Fibroblast of pulmonary artery (primary cell): ENCODE measurements at regions not wholly inside any gene's neighbourhood (a gene's known extent, or its start where the extent isn't known, plus 50 kb on each side); places are given as distances from the start of the nearest gene placed in this dataset.
A peak's percentile ranks its signal among the peaks of the same experiment; 100 is the strongest.

Experiments
- DNase-seq: peaks from one replicate; pipeline ENCODE4 v3.0.0-alpha.2; 2010; ENCODE audit warnings: low read depth
- H3K4me3 ChIP-seq: replicated peaks from 2 replicates; pipeline ENCODE4 v1.5.1; 2011; ENCODE audit warnings: low read depth, mild to moderate bottlenecking, control low read depth, low read length, moderate library complexity
- CTCF ChIP-seq: IDR thresholded peaks from 2 replicates; pipeline ENCODE4 v1.5.1; 2011; ENCODE audit warnings: mild to moderate bottlenecking, control low read depth, low read length, inconsistent platforms; ENCODE audit errors: missing control alignments

- no peak overlapping the region for H3K4me3 ChIP-seq
- no peak for TF ChIP-seq CTCF
- peak; percentile 23 for DNase-seq
Observed at GRCh38 chr5:173535166-173535975, 81.1 kb downstream of the BOD1 start.

GRCh38 chr5:173534664-173535063, 81.8 kb downstream of the BOD1 start:
- no peak for TF ChIP-seq CTCF
- DNase-seq = peak; percentile 43
- H3K4me3 ChIP-seq = no peak overlapping the region

GRCh38 chr5:173534031-173534430, 82.4 kb downstream of the BOD1 start:
- H3K4me3 ChIP-seq = no peak overlapping the region
- no peak for TF ChIP-seq CTCF
- DNase-seq = no peak

GRCh38 chr5:173532689-173533250, 83.7 kb downstream of the BOD1 start:
- H3K4me3 ChIP-seq = no peak overlapping the region
- no peak for DNase-seq
- no peak for TF ChIP-seq CTCF

GRCh38 chr5:173531863-173532262, 84.6 kb downstream of the BOD1 start:
- DNase-seq = no peak
- H3K4me3 ChIP-seq = no peak overlapping the region
- TF ChIP-seq CTCF = no peak

GRCh38 chr5:173530547-173530946, 85.9 kb downstream of the BOD1 start:
- no peak overlapping the region for H3K4me3 ChIP-seq
- DNase-seq = no peak
- no peak for TF ChIP-seq CTCF

- no peak for TF ChIP-seq CTCF
- DNase-seq = no peak
- no peak overlapping the region for H3K4me3 ChIP-seq
Observed at GRCh38 chr5:173529861-173530260, 86.6 kb downstream of the BOD1 start.
